Loucy (cell line): ENCODE measurements at regions not wholly inside any gene's neighbourhood (a gene's known extent, or its start where the extent isn't known, plus 50 kb on each side); places are given as distances from the start of the nearest gene placed in this dataset.

Source experiments
- H2AFZ ChIP-seq: fragments of 200-600 bp; sonication (generic); 2 replicates; pipeline ENCODE4 v1.6.0; 2016; ENCODE audit warnings: antibody characterized with exemption, mild to moderate bottlenecking, low read length, moderate library complexity
- H3F3A ChIP-seq: fragments of 200-600 bp; 2 replicates; pipeline ENCODE4 v1.6.0; 2016; ENCODE audit warnings: antibody characterized with exemption, low read depth, mild to moderate bottlenecking
- H3K27me3 ChIP-seq: fragments of 200-600 bp; sonication (generic); 2 replicates; pipeline ENCODE4 v1.6.1; 2014; ENCODE audit warnings: low read length, mild to moderate bottlenecking; ENCODE audit not compliant: insufficient read depth, poor library complexity, severe bottlenecking
- H3K36me3 ChIP-seq: fragments of 200-600 bp; sonication (generic); 2 replicates; pipeline ENCODE4 v1.6.1; 2016; ENCODE audit warnings: low read length; ENCODE audit not compliant: insufficient read depth
- H3K4me1 ChIP-seq: fragments of 200-600 bp; sonication (generic); 2 replicates; pipeline ENCODE4 v1.5.1; 2014; ENCODE audit warnings: low read length, mild to moderate bottlenecking; ENCODE audit not compliant: insufficient read depth, poor library complexity, severe bottlenecking
- H3K4me2 ChIP-seq: fragments of 200-600 bp; sonication (generic); 2 replicates; pipeline ENCODE4 v1.6.0; 2014; ENCODE audit warnings: antibody characterized with exemption, low read length, low read depth, mild to moderate bottlenecking; ENCODE audit not compliant: poor library complexity, severe bottlenecking
- H3K4me3 ChIP-seq: fragments of 200-600 bp; sonication (generic); 2 replicates; pipeline ENCODE4 v1.5.1; 2014; ENCODE audit warnings: low read length, mild to moderate bottlenecking, mixed read lengths; ENCODE audit not compliant: poor library complexity, severe bottlenecking
- H3K79me2 ChIP-seq: fragments of 200-600 bp; sonication (generic); 2 replicates; pipeline ENCODE4 v1.6.1; 2014; ENCODE audit warnings: low read length; ENCODE audit not compliant: insufficient read depth
- H3K9ac ChIP-seq: fragments of 200-600 bp; sonication (generic); 2 replicates; pipeline ENCODE4 v1.6.0; 2014; ENCODE audit warnings: mild to moderate bottlenecking, low read depth, low read length, moderate library complexity; ENCODE audit not compliant: poor library complexity, severe bottlenecking
- H3K9me2 ChIP-seq: fragments of 200-600 bp; sonication (generic); replicated peaks from 2 replicates; pipeline ENCODE4 v1.6.1; 2016; ENCODE audit warnings: low read depth, low read length, mixed read lengths
- H3K9me3 ChIP-seq: fragments of 200-600 bp; sonication (generic); 2 replicates; pipeline ENCODE4 v1.6.1; 2014; ENCODE audit warnings: mild to moderate bottlenecking, antibody characterized with exemption, low read length, low read depth; ENCODE audit not compliant: insufficient read depth
- H4K20me1 ChIP-seq: fragments of 200-600 bp; sonication (generic); 2 replicates; pipeline ENCODE4 v1.6.0; 2014; ENCODE audit warnings: antibody characterized with exemption, low read length, mild to moderate bottlenecking; ENCODE audit not compliant: insufficient read depth, poor library complexity, severe bottlenecking
- EZH2phosphoT487 ChIP-seq: fragments of 200-600 bp; IDR thresholded peaks from 2 replicates; pipeline ENCODE4 v1.6.1; 2018; ENCODE audit warnings: antibody characterized with exemption, mild to moderate bottlenecking, moderate library complexity, borderline replicate concordance
- TF ChIP-seq, protein P1 (sequence below): fragments of 200-600 bp; sonication (generic); conservative IDR thresholded peaks from 2 replicates; pipeline ENCODE4 v1.5.1; 2014; ENCODE audit warnings: mild to moderate bottlenecking, antibody characterized with exemption, low read length

DNA sequence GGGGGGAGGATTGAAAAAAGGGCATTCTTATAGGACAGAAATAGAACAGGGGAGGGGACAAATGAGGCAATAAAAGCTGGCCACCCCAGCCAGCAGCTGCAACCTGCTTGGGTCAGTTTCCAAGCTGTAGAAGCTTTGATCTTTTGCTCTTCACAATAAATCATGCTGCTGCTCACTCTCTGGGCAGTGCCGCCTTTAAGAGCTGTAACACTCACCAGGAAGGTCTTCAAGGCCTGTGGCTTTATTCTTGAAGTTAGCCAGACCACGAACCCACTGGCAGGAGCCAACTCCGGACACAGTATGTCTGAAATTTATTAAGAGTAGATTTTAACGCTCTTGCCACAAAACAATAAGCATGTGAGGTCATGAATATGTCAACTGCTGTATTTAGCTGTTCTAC is 649.9 kb upstream of the RAB6C start:
- TF ChIP-seq EZH2phosphoT487, result no peak
- TF ChIP-seq, protein P1, sequence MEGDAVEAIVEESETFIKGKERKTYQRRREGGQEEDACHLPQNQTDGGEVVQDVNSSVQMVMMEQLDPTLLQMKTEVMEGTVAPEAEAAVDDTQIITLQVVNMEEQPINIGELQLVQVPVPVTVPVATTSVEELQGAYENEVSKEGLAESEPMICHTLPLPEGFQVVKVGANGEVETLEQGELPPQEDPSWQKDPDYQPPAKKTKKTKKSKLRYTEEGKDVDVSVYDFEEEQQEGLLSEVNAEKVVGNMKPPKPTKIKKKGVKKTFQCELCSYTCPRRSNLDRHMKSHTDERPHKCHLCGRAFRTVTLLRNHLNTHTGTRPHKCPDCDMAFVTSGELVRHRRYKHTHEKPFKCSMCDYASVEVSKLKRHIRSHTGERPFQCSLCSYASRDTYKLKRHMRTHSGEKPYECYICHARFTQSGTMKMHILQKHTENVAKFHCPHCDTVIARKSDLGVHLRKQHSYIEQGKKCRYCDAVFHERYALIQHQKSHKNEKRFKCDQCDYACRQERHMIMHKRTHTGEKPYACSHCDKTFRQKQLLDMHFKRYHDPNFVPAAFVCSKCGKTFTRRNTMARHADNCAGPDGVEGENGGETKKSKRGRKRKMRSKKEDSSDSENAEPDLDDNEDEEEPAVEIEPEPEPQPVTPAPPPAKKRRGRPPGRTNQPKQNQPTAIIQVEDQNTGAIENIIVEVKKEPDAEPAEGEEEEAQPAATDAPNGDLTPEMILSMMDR, result no peak
- Histone ChIP-seq H3K4me1 (no peaks in the 10 kb centered on the region), H3K9me3 (no peaks in the 10 kb centered on the region; the same call in 1 of the 2 replicates), H3K9me2 (no peaks in the 10 kb centered on the region), H4K20me1 (no peaks in the 10 kb centered on the region), H3K4me2 (no peak overlapping the region), H3K4me3 (no peak overlapping the region), H3K27me3 (no peaks in the 10 kb centered on the region), H2AFZ (no peak overlapping the region), H3K79me2 (no peaks in the 10 kb centered on the region), H3K9ac (no peak overlapping the region), H3F3A (no peaks in the 10 kb centered on the region), H3K36me3 (no peaks in the 10 kb centered on the region)

DNA sequence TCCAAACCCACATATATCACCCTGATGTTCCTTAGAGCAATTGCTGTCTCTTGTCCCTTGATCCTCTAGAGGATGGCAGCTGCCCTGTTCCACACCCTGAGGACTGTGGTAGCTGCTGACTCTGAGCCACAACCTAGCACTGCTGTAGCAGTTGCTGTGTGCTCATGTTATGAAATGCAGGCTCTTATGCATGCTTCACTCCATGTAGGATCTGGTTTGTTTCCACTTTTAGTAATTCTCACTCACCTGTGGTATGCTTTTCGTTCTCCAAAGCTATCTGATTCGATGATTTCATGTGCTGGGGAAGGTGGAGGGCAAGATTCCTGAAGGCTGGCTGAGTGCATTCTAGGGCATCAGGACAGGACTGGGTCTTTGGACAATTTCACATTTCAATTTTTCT is 649.0 kb upstream of the RAB6C start:
- Histone ChIP-seq H3K4me2 (no peak overlapping the region), H3K9me2 (no peaks in the 10 kb centered on the region), H3F3A (no peaks in the 10 kb centered on the region), H3K4me1 (no peaks in the 10 kb centered on the region), H3K79me2 (no peaks in the 10 kb centered on the region), H3K4me3 (no peak overlapping the region), H3K9me3 (no peaks in the 10 kb centered on the region; the same call in 1 of the 2 replicates), H2AFZ (no peak overlapping the region), H3K27me3 (no peaks in the 10 kb centered on the region), H4K20me1 (no peaks in the 10 kb centered on the region), H3K36me3 (no peaks in the 10 kb centered on the region), H3K9ac (no peak overlapping the region)
- TF ChIP-seq EZH2phosphoT487, result no peak
- TF ChIP-seq, protein P1, result no peak

DNA sequence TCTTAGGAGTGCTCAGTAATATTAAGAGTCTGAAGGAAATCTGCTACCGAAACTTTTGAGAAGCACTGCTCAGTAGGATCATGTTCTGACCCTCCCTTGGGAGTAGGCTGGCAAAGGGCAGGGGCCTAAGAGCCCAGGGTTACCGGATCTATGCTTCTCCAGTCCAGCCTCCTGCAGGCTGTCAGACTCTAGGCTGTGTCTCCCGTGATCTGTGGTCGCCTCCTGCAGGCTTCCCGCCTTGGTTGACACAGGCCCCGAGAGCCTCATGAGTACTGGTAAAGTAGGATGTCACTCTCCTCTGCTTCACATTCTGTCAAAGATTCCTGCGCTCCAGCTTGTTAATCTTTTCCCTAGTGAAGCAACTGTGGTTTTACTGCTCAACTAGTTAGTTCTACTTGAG is 647.8 kb upstream of the RAB6C start:
- Histone ChIP-seq H3K79me2 (no peaks in the 10 kb centered on the region), H4K20me1 (no peaks in the 10 kb centered on the region), H3K4me1 (no peaks in the 10 kb centered on the region), H3K9me2 (no peaks in the 10 kb centered on the region), H3K9me3 (no peaks in the 10 kb centered on the region; the same call in 1 of the 2 replicates), H3K4me2 (no peak overlapping the region), H2AFZ (no peak overlapping the region), H3F3A (no peaks in the 10 kb centered on the region), H3K4me3 (no peak overlapping the region), H3K27me3 (no peaks in the 10 kb centered on the region), H3K9ac (no peak overlapping the region), H3K36me3 (no peaks in the 10 kb centered on the region)
- no peak for TF ChIP-seq EZH2phosphoT487
- TF ChIP-seq, protein P1, result no peak; the same call in 1 of the 2 replicates
